HepG2 (cell line): ENCODE measurements at regions not wholly inside any gene's neighbourhood (a gene's known extent, or its start where the extent isn't known, plus 50 kb on each side); places are given as distances from the start of the nearest gene placed in this dataset.

Source experiments
- ATAC-seq: fragments of 200-7000 bp; cut with Tn5 transposase; 3 replicates; pipeline ENCODE4 v1.9.1; 2020; ENCODE audit warnings: mild to moderate bottlenecking, moderate library complexity
- BruUV-seq: library from RNA; stranded (reverse); fragments of 400-500 nt; replicated peaks from 2 replicates; lab custom pipeline; 2021; lab: Mats Ljungman, UMichigan
- CTCF ChIA-PET: fragments of 300-600 bp; formaldehyde crosslinking; extraction: SDS; loops from one replicate; lab custom pipeline; 2021; ENCODE audit warnings: low total read pairs, inconsistent platforms, low intra/inter-chr PET ratio; lab: Yijun Ruan, JAX
- POLR2A ChIA-PET: fragments of 350-600 bp; sonication (Branson Sonifier 250); formaldehyde crosslinking; loops from one replicate; lab custom pipeline; 2020; ENCODE audit warnings: antibody characterized with exemption, inconsistent platforms; lab: Yijun Ruan, JAX
- DNase-seq: peaks from one replicate; pipeline ENCODE4 v3.0.0-alpha.2; 2015; ENCODE audit warnings: low spot score
- FAIRE-seq: peaks from 3 replicates; lab custom pipeline; 2011; peaks lifted over from hg19 to GRCh38; lab: Jason Lieb, UNC
- H2AFZ ChIP-seq: one replicate; pipeline ENCODE4 v1.6.1; 2011; ENCODE audit warnings: low read length, inconsistent platforms
- H3K27ac ChIP-seq: fragments of 300-600 bp; 3 replicates; pipeline ENCODE4 v1.8.0; 2011; ENCODE audit warnings: mixed run types, mild to moderate bottlenecking, mixed read lengths, low read length, inconsistent platforms; ENCODE audit not compliant: insufficient read depth; ENCODE audit errors: extremely low read length
- H3K27me3 ChIP-seq, 2 experiments: fragments of 200-600 bp in 1 of 2; 2 replicates in 1 of 2; 3 replicates in 1 of 2; pipeline versions ENCODE4 v1.6.0 to v1.8.0; 2011; ENCODE audit warnings: low read length in 2 of 2, mild to moderate bottlenecking in 2 of 2, moderate library complexity in 2 of 2, inconsistent platforms in 1 of 2; ENCODE audit not compliant: insufficient read depth in 2 of 2, control insufficient read depth in 1 of 2
- H3K36me3 ChIP-seq, 2 experiments: fragments of 200-600 bp in 1 of 2; replicated peaks in 1 of 2; 2 replicates in 1 of 2; 3 replicates in 1 of 2; pipeline versions ENCODE4 v1.5.1 to v1.8.0; 2011; ENCODE audit warnings: low read length in 2 of 2, inconsistent platforms in 1 of 2; ENCODE audit not compliant: insufficient read depth in 2 of 2, control insufficient read depth in 1 of 2
- H3K4me1 ChIP-seq: 2 replicates; pipeline ENCODE4 v1.5.1; 2012; ENCODE audit warnings: low read length, inconsistent platforms; ENCODE audit not compliant: insufficient read depth
- H3K4me2 ChIP-seq: 2 replicates; pipeline ENCODE4 v1.6.0; 2011; ENCODE audit warnings: low read depth, low read length, inconsistent platforms
- H3K4me3 ChIP-seq, 3 experiments: fragments of 200-600 bp in 1 of 3; sonication (generic), shearing (Covaris generic) in 1 of 3; replicated peaks in 1 of 3; 2 replicates each; pipeline ENCODE4 v1.5.1; 2011 to 2016; ENCODE audit warnings: low read length in 3 of 3, inconsistent platforms in 2 of 3, low read depth in 2 of 3, mild to moderate bottlenecking in 2 of 3, control low read depth in 1 of 3, mixed read lengths in 1 of 3; ENCODE audit not compliant: insufficient read depth in 1 of 3
- H3K79me2 ChIP-seq: one replicate; pipeline ENCODE4 v1.6.1; 2011; ENCODE audit warnings: low read length, inconsistent platforms; ENCODE audit not compliant: insufficient read depth
- H3K9ac ChIP-seq: 2 replicates; pipeline ENCODE4 v1.6.0; 2011; ENCODE audit warnings: mild to moderate bottlenecking, low read depth, low read length, inconsistent platforms; ENCODE audit not compliant: insufficient read depth
- H3K9me3 ChIP-seq: 2 replicates; pipeline ENCODE4 v1.5.1; 2012; ENCODE audit warnings: mild to moderate bottlenecking, low read length
- H4K20me1 ChIP-seq: 2 replicates; pipeline ENCODE4 v1.6.0; 2011; ENCODE audit warnings: inconsistent platforms, mild to moderate bottlenecking, low read length, moderate library complexity; ENCODE audit not compliant: insufficient read depth
- CC2D1A ChIP-seq: sonication (generic); formaldehyde crosslinking; IDR thresholded peaks from 2 replicates; pipeline ENCODE4 v1.8.1; 2023; ENCODE audit warnings: mild to moderate bottlenecking, missing genetic modification reagents
- CEBPG ChIP-seq: IDR thresholded peaks from 2 replicates; pipeline ENCODE4 v1.6.1; 2016
- DMAP1 ChIP-seq: IDR thresholded peaks from 2 replicates; pipeline ENCODE4 v1.6.1; 2016
- DNMT1 ChIP-seq: sonication (generic); formaldehyde crosslinking; IDR thresholded peaks from 2 replicates; pipeline ENCODE4 v1.5.1; 2020; ENCODE audit warnings: mild to moderate bottlenecking, missing genetic modification reagents
- GLI4 ChIP-seq: sonication (generic); formaldehyde crosslinking; IDR thresholded peaks from 2 replicates; pipeline ENCODE4 v1.5.1; 2020; ENCODE audit warnings: missing genetic modification reagents, mild to moderate bottlenecking, moderate library complexity, borderline replicate concordance
- HOXA7 ChIP-seq: sonication (generic); formaldehyde crosslinking; IDR thresholded peaks from 2 replicates; pipeline ENCODE4 v1.8.1; 2022; ENCODE audit warnings: mild to moderate bottlenecking, missing genetic modification reagents, moderate library complexity
- MTA1 ChIP-seq: sonication (generic); formaldehyde crosslinking; IDR thresholded peaks from 2 replicates; pipeline ENCODE4 v1.4.0; 2020; ENCODE audit warnings: missing genetic modification reagents, mild to moderate bottlenecking, borderline replicate concordance
- MTA3 ChIP-seq: sonication (generic); formaldehyde crosslinking; IDR thresholded peaks from 2 replicates; pipeline ENCODE4 v1.4.0; 2020; ENCODE audit warnings: missing genetic modification reagents
- TCF7 ChIP-seq: sonication (generic); IDR thresholded peaks from 2 replicates; pipeline ENCODE4 v1.6.1; 2016; ENCODE audit warnings: antibody characterized with exemption, low read depth
- TP53 ChIP-seq: sonication (generic); formaldehyde crosslinking; conservative IDR thresholded peaks from 2 replicates; pipeline ENCODE4 v1.4.0; 2020; ENCODE audit warnings: missing genetic modification reagents
- ZFP90 ChIP-seq: sonication (generic); formaldehyde crosslinking; IDR thresholded peaks from 2 replicates; pipeline ENCODE4 v1.8.0; 2022; ENCODE audit warnings: missing genetic modification reagents, mild to moderate bottlenecking, inconsistent platforms, borderline replicate concordance
- ZKSCAN8 ChIP-seq: IDR thresholded peaks from 2 replicates; pipeline ENCODE4 v1.6.1; 2016; ENCODE audit warnings: borderline replicate concordance, missing genetic modification reagents, missing compliant biosample characterization
- ZNF460 ChIP-seq: sonication (generic); formaldehyde crosslinking; IDR thresholded peaks from 2 replicates; pipeline ENCODE4 v1.5.1; 2020; ENCODE audit warnings: missing genetic modification reagents, mild to moderate bottlenecking, borderline replicate concordance
- ZNF672 ChIP-seq: sonication (generic); formaldehyde crosslinking; IDR thresholded peaks from 2 replicates; pipeline ENCODE4 v1.8.1; 2022; ENCODE audit warnings: missing genetic modification reagents
- WGBS: methylation state at CpG from one replicate; pipeline ENCODE4 v1.1.6; 2017; ENCODE audit warnings: low lambda C conversion rate; 5-methylcytosine and 5-hydroxymethylcytosine counted together
- in situ Hi-C: cut with HindIII; loops from 2 replicates; pipeline ENCODE4 v1.10.0; 2017; ENCODE audit warnings: low pct_unique_long_range_greater_than_20kb; ENCODE audit not compliant: extremely low pct_ligation_motif_present
- intact Hi-C: fragments of 100-400 bp; cut with micrococcal nuclease; formaldehyde crosslinking; loops from one replicate; pipeline ENCODE4 v1.10.0; 2022; ENCODE audit not compliant: unreplicated experiment
- TF ChIP-seq, protein P1 (sequence below): sonication (generic); formaldehyde crosslinking; IDR thresholded peaks from 2 replicates; pipeline ENCODE4 v1.5.0; 2020; ENCODE audit warnings: missing genetic modification reagents
- TF ChIP-seq, protein P2 (sequence below): sonication (generic); formaldehyde crosslinking; IDR thresholded peaks from 2 replicates; pipeline ENCODE4 v1.5.0; 2020; ENCODE audit warnings: missing genetic modification reagents, mild to moderate bottlenecking, borderline replicate concordance
- TF ChIP-seq, protein P3 (sequence below): sonication (generic); formaldehyde crosslinking; IDR thresholded peaks from 2 replicates; pipeline ENCODE4 v1.8.0; 2023; ENCODE audit warnings: mild to moderate bottlenecking, missing genetic modification reagents

DNA sequence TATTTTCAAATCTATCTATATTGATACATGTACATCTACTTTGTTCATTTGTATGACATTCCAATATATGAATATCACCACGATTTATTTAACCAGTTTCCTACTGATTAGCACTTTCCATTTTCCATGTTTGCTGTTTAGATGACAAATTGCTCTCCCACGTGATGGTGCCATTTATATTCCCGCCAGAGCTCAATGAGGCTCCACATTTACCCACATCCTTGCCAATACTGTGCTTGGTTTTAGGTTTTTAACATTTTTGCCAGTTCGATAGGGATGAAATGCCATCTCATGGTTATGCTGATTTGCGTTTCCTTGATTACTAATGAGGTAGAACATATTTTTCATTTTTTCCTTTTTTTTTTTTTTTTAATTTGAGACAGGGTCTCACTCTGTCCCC is 86.7 kb upstream of the TRIM2 start:
- FAIRE-seq (no peak), ATAC-seq (no peak), DNase-seq (no peak)
- Histone ChIP-seq H3K27me3 (peaks cover 0 to 19% of the 10 kb centered on the region in 2 experiments; a peak in 3 of 5 replicates), H4K20me1 (no peaks in the 10 kb centered on the region), H3K79me2 (no peaks in the 10 kb centered on the region), H3K36me3 (no peaks in the 10 kb centered on the region), H3K4me1 (peaks cover 13% of the 10 kb centered on the region; the same call in 1 of the 2 replicates), H3K4me2 (no peak overlapping the region), H3K27ac (no peak overlapping the region), H3K4me3 (no peak overlapping the region), H3K9me3 (no peaks in the 10 kb centered on the region), H2AFZ (no peak overlapping the region), H3K9ac (no peak overlapping the region)
- POLR2A ChIA-PET: no interaction called here
- WGBS: 61% methylated on average over 5 of the region's 5 CpGs
- BruUV-seq: no TSS peak
- CTCF ChIA-PET: no interaction called here
- in situ Hi-C loops: no loop called here
- intact Hi-C loops: no loop called here
- TF ChIP-seq HOXA7 (CRISPR knock-in tag) (no peak), ZKSCAN8 (CRISPR knock-in tag) (no peak), GLI4 (CRISPR knock-in tag) (no peak), DNMT1 (CRISPR knock-in tag) (no peak), MTA3 (no peak), TCF7 (no peak), ZNF460 (CRISPR knock-in tag) (no peak), TP53 (no peak), ZFP90 (CRISPR knock-in tag) (no peak), CC2D1A (CRISPR knock-in tag) (no peak), CEBPG (no peak), DMAP1 (no peak), MTA1 (CRISPR knock-in tag) (no peak), ZNF672 (no peak)
- TF ChIP-seq, protein P1, sequence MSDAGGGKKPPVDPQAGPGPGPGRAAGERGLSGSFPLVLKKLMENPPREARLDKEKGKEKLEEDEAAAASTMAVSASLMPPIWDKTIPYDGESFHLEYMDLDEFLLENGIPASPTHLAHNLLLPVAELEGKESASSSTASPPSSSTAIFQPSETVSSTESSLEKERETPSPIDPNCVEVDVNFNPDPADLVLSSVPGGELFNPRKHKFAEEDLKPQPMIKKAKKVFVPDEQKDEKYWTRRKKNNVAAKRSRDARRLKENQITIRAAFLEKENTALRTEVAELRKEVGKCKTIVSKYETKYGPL (CRISPR knock-in tag): no peak
- TF ChIP-seq, protein P2, sequence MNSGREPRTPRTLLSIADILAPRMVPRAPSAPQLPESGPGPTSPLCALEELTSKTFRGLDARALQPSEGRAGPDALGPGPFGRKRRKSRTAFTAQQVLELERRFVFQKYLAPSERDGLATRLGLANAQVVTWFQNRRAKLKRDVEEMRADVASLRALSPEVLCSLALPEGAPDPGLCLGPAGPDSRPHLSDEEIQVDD (CRISPR knock-in tag): no peak
- TF ChIP-seq, protein P3, sequence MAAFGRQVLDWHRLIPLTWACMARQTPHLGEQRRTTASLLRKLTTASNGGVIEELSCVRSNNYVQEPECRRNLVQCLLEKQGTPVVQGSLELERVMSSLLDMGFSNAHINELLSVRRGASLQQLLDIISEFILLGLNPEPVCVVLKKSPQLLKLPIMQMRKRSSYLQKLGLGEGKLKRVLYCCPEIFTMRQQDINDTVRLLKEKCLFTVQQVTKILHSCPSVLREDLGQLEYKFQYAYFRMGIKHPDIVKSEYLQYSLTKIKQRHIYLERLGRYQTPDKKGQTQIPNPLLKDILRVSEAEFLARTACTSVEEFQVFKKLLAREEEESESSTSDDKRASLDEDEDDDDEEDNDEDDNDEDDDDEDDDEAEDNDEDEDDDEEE (CRISPR knock-in tag): no peak
